MM.1S (cell line): ENCODE measurements at regions not wholly inside any gene's neighbourhood (a gene's known extent, or its start where the extent isn't known, plus 50 kb on each side); places are given as distances from the start of the nearest gene placed in this dataset.

Experiments used
- DNase-seq: peaks from one replicate; pipeline ENCODE4 v3.0.0-alpha.2; 2015
- H2AFZ ChIP-seq: fragments of 300-600 bp; sonication (generic); 2 replicates; pipeline ENCODE4 v1.6.0; 2016; ENCODE audit warnings: antibody characterized with exemption, low read length
- H3F3A ChIP-seq: fragments of 300-600 bp; sonication (generic); 2 replicates; pipeline ENCODE4 v1.6.1; 2016; ENCODE audit warnings: mild to moderate bottlenecking, antibody characterized with exemption, low read length, moderate library complexity, mixed read lengths; ENCODE audit not compliant: insufficient read depth
- H3K27ac ChIP-seq: fragments of 300-600 bp; sonication (generic); 2 replicates; pipeline ENCODE4 v1.5.1; 2016; ENCODE audit warnings: mild to moderate bottlenecking, low read length
- H3K27me3 ChIP-seq: fragments of 300-600 bp; sonication (generic); replicated peaks from 2 replicates; pipeline ENCODE4 v1.6.0; 2016; ENCODE audit warnings: low read length; ENCODE audit not compliant: insufficient read depth
- H3K36me3 ChIP-seq: fragments of 300-600 bp; sonication (generic); replicated peaks from 2 replicates; pipeline ENCODE4 v1.6.1; 2016; ENCODE audit warnings: mild to moderate bottlenecking, low read length, mixed read lengths; ENCODE audit not compliant: insufficient read depth
- H3K4me1 ChIP-seq: fragments of 300-600 bp; sonication (generic); 2 replicates; pipeline ENCODE4 v1.6.1; 2016; ENCODE audit warnings: low read length, mixed read lengths
- H3K4me2 ChIP-seq: fragments of 300-600 bp; sonication (generic); 2 replicates; pipeline ENCODE4 v1.6.0; 2016; ENCODE audit warnings: low read depth, low read length
- H3K4me3 ChIP-seq: fragments of 300-600 bp; sonication (generic); 2 replicates; pipeline ENCODE4 v1.5.1; 2016; ENCODE audit warnings: low read length, mixed read lengths
- H3K79me2 ChIP-seq: fragments of 300-600 bp; sonication (generic); 2 replicates; pipeline ENCODE4 v1.6.1; 2016; ENCODE audit warnings: mixed run types, low read length, mixed read lengths
- H3K9ac ChIP-seq: fragments of 300-600 bp; sonication (generic); 2 replicates; pipeline ENCODE4 v1.6.1; 2016; ENCODE audit warnings: low read length, mixed read lengths
- H3K9me2 ChIP-seq: fragments of 300-600 bp; sonication (generic); replicated peaks from 2 replicates; pipeline ENCODE4 v1.6.1; 2016; ENCODE audit warnings: mild to moderate bottlenecking, low read length, mixed read lengths; ENCODE audit not compliant: insufficient read depth
- H3K9me3 ChIP-seq: fragments of 300-600 bp; sonication (generic); replicated peaks from 2 replicates; pipeline ENCODE4 v1.6.1; 2016; ENCODE audit warnings: mild to moderate bottlenecking, low read length, mixed read lengths; ENCODE audit not compliant: insufficient read depth
- H4K20me1 ChIP-seq: fragments of 300-600 bp; sonication (generic); 2 replicates; pipeline ENCODE4 v1.6.1; 2016; ENCODE audit warnings: mild to moderate bottlenecking, low read length, moderate library complexity, mixed read lengths; ENCODE audit not compliant: insufficient read depth
- CTCF ChIP-seq: fragments of 300-600 bp; sonication (generic); IDR thresholded peaks from 2 replicates; pipeline ENCODE4 v1.5.1; 2016; ENCODE audit warnings: antibody characterized with exemption, low read length, mixed read lengths
- EZH2 ChIP-seq: fragments of 300-600 bp; sonication (generic); optimal IDR thresholded peaks from 2 replicates; pipeline ENCODE3; 2017; ENCODE audit warnings: low read depth, mild to moderate bottlenecking, antibody characterized with exemption, low read length, mixed read lengths
- EZH2phosphoT487 ChIP-seq: fragments of 300-600 bp; sonication (generic); IDR thresholded peaks from 2 replicates; pipeline ENCODE4 v1.6.1; 2018; ENCODE audit warnings: antibody characterized with exemption, low read length

GRCh38 chr7:36082910-36083309 lies 70.1 kb upstream of the EEPD1 start:
- Histone ChIP-seq H3K79me2 (no peaks in the 10 kb centered on the region), H3K4me3 (no peak overlapping the region), H3K9me3 (no peaks in the 10 kb centered on the region), H3K27me3 (no peaks in the 10 kb centered on the region), H4K20me1 (no peaks in the 10 kb centered on the region), H3K27ac (no peak overlapping the region), H3F3A (no peaks in the 10 kb centered on the region), H3K4me2 (no peak overlapping the region), H3K36me3 (no peaks in the 10 kb centered on the region), H3K9me2 (no peaks in the 10 kb centered on the region), H3K4me1 (no peaks in the 10 kb centered on the region), H3K9ac (no peak overlapping the region), H2AFZ (no peak overlapping the region)
- no peak for DNase-seq
- TF ChIP-seq EZH2 (no peak), CTCF (no peak), EZH2phosphoT487 (no peak)

- Histone ChIP-seq H3K36me3 (no peaks in the 10 kb centered on the region), H2AFZ (no peak overlapping the region), H4K20me1 (no peaks in the 10 kb centered on the region), H3K9ac (no peak overlapping the region), H3K4me1 (no peaks in the 10 kb centered on the region), H3K9me3 (no peaks in the 10 kb centered on the region), H3K9me2 (no peaks in the 10 kb centered on the region), H3K79me2 (no peaks in the 10 kb centered on the region), H3F3A (no peaks in the 10 kb centered on the region), H3K27ac (no peak overlapping the region), H3K4me3 (no peak overlapping the region), H3K4me2 (no peak overlapping the region), H3K27me3 (no peaks in the 10 kb centered on the region)
- no peak for DNase-seq
- TF ChIP-seq EZH2phosphoT487 (no peak), CTCF (no peak), EZH2 (no peak)
Observed at GRCh38 chr7:36083626-36084380, 69.3 kb upstream of the EEPD1 start.

- Histone ChIP-seq H2AFZ (no peak overlapping the region), H3K9ac (no peak overlapping the region)
- no peak for DNase-seq
Observed at GRCh38 chr7:36084485-36085091, 68.5 kb upstream of the EEPD1 start.

More at GRCh38 chr7:36084485-36085091, 68.5 kb upstream of the EEPD1 start:
- H3K4me3 ChIP-seq = no peak overlapping the region
- H3K4me1 ChIP-seq = no peaks in the 10 kb centered on the region
- no peaks in the 10 kb centered on the region for H3K79me2 ChIP-seq
- TF ChIP-seq EZH2 (no peak), EZH2phosphoT487 (no peak), CTCF (no peak)
- H3F3A ChIP-seq = no peaks in the 10 kb centered on the region
- no peak overlapping the region for H3K27ac ChIP-seq
- H3K9me3 ChIP-seq = no peaks in the 10 kb centered on the region
- H3K9me2 ChIP-seq = no peaks in the 10 kb centered on the region
- no peaks in the 10 kb centered on the region for H3K27me3 ChIP-seq
- H3K4me2 ChIP-seq = no peak overlapping the region
- no peaks in the 10 kb centered on the region for H3K36me3 ChIP-seq
- no peaks in the 10 kb centered on the region for H4K20me1 ChIP-seq
